ENCODE measurements at regions not wholly inside any gene's neighbourhood (a gene's known extent, or its start where the extent isn't known, plus 50 kb on each side); places are given as distances from the start of the nearest gene placed in this dataset.

- Mint-ChIP-seq H3K27ac (no peak overlapping the region), H3K9me3 (no peaks in the 10 kb centered on the region), H3K27me3 (peaks cover 16 to 20% of the 10 kb centered on the region in 2 donors), H3K36me3 (no peaks in the 10 kb centered on the region), H3K4me1 (ENCODE audit: low read depth in 2 of 2) (no peaks in the 10 kb centered on the region), H3K4me3 (no peak overlapping the region)
- DNase-seq (ENCODE audit: low spot score), result no peak
- ATAC-seq, result no peak
Measured at GRCh38 chr6:167492100-167492449, 167.2 kb downstream of the TTLL2 start.

DNA sequence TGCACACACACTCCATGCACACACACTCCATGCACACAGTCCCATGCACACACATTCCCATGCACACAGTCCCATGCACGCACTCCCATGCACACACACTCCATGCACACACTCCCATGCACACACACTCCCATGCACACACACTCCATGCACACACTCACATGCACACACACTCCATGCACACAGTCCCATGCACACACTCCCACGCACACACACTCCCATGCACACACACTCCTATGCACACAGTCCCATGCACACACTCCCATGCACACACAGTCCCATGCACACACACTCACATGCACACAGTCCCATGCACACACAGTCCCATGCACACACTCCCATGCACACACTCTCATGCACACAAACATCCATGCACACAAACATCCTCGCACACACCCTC is 168.4 kb downstream of the TTLL2 start:
- H3K27ac Mint-ChIP-seq, result no peak overlapping the region
- H3K27me3 Mint-ChIP-seq, result peaks cover 9 to 10% of the 10 kb centered on the region in 2 donors
- no peaks in the 10 kb centered on the region for H3K36me3 Mint-ChIP-seq
- H3K9me3 Mint-ChIP-seq, result no peaks in the 10 kb centered on the region
- ATAC-seq, result no peak
- no peak for DNase-seq (ENCODE audit: low spot score)
- no peak overlapping the region for H3K4me3 Mint-ChIP-seq
- no peaks in the 10 kb centered on the region for H3K4me1 Mint-ChIP-seq (ENCODE audit: low read depth in 2 of 2)

GRCh38 chr6:167493976-167494697 is 169.3 kb downstream of the TTLL2 start:
- Mint-ChIP-seq H3K4me1 (ENCODE audit: low read depth in 2 of 2) (no peaks in the 10 kb centered on the region), H3K27me3 (peaks cover 7 to 9% of the 10 kb centered on the region in 2 donors), H3K36me3 (no peaks in the 10 kb centered on the region)

GRCh38 chr6:167494698-167495435 is 170.0 kb downstream of the TTLL2 start:
- H3K9me3 Mint-ChIP-seq, result no peaks in the 10 kb centered on the region
- H3K36me3 Mint-ChIP-seq, result no peaks in the 10 kb centered on the region
- no peak overlapping the region for H3K27ac Mint-ChIP-seq
- H3K27me3 Mint-ChIP-seq, result peaks cover 6 to 7% of the 10 kb centered on the region in 2 donors
- no peak for DNase-seq (ENCODE audit: low spot score)
- ATAC-seq, result peak in 1 of 2 donors; percentile 13
- H3K4me3 Mint-ChIP-seq, result no peak overlapping the region
- no peaks in the 10 kb centered on the region for H3K4me1 Mint-ChIP-seq (ENCODE audit: low read depth in 2 of 2)

More at GRCh38 chr6:167493976-167494697, 169.3 kb downstream of the TTLL2 start:
- DNase-seq (ENCODE audit: low spot score) (no peak), ATAC-seq (no peak)
- no peak overlapping the region for H3K4me3 Mint-ChIP-seq
- H3K9me3 Mint-ChIP-seq, result no peaks in the 10 kb centered on the region
- H3K27ac Mint-ChIP-seq, result no peak overlapping the region

DNA sequence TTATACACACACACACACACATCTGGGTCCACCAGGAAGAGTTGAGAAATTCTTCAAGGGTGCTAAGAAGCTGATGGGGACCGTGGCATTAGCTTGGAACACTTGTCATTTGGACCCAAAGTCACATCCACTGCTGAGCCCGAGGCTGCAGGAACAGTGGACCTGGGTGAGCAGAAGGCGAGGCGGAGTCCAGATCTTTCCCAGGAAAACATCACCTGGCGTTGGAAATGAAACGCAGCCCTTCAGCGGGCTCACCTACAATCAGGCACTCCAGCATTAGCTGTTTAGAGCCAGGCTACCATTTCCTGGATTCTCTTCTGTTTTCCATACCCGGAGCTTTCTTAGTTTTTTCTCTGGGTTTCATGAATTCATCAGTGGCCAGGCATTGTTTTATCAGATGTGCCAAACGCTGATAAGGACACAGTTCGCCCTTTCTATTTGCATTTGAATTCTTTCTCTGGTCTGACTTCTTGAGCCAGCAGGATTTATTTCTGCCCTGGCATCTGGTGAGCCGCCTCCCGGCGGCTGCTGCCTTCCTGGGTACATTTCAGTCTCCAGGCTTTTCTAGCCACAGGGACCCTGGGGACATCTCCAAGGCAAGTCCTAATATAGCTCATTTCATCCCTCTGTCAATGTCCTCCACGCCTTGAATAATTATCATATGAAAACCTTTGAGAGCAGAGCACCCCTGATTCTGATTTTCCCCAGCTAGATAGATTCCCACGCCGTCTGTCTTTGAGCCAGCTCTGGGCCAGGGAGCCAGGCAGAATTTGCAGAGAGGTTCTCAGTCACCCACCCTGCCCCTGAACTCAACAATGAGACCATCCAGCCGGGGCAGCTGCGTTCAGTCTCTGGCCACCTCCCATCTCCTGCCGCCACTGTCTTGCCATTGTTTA is 170.9 kb downstream of the TTLL2 start:
- Mint-ChIP-seq H3K27ac (no peak overlapping the region), H3K36me3 (no peaks in the 10 kb centered on the region), H3K4me3 (no peak overlapping the region), H3K9me3 (no peaks in the 10 kb centered on the region), H3K27me3 (peaks cover 6 to 7% of the 10 kb centered on the region in 2 donors), H3K4me1 (ENCODE audit: low read depth in 2 of 2) (no peaks in the 10 kb centered on the region)
- ATAC-seq (no peak), DNase-seq (ENCODE audit: low spot score) (no peak)

DNA sequence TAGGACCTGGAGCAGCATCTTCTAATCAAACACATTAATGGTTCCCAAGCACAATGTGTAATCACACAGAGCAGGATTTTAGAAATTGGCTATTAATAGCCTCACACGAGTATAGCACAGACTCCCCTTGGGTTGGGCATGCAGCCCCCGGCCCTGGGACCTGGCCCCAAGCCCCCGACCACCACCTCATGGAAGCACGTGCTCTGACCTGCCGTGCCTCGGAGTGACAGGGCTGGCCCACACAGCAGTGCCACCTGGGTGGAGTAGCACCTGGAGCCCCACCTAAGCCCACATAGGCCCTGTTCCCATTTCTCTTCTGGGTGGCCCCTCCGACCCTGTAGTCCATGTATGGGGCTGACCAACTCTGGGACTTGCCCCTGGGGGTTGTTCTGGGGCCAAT is 171.8 kb downstream of the TTLL2 start:
- no peak overlapping the region for H3K4me3 Mint-ChIP-seq
- DNase-seq (ENCODE audit: low spot score) (no peak), ATAC-seq (no peak)
- no peaks in the 10 kb centered on the region for H3K4me1 Mint-ChIP-seq (ENCODE audit: low read depth in 2 of 2)
- no peaks in the 10 kb centered on the region for H3K36me3 Mint-ChIP-seq
- H3K27ac Mint-ChIP-seq, result no peak overlapping the region
- peaks cover 6 to 7% of the 10 kb centered on the region in 2 donors for H3K27me3 Mint-ChIP-seq
- H3K9me3 Mint-ChIP-seq, result no peaks in the 10 kb centered on the region

GRCh38 chr6:167497428-167498056 is 172.7 kb downstream of the TTLL2 start:
- Mint-ChIP-seq H3K4me3 (no peak overlapping the region), H3K9me3 (no peaks in the 10 kb centered on the region), H3K4me1 (ENCODE audit: low read depth in 2 of 2) (no peaks in the 10 kb centered on the region), H3K27me3 (peaks cover 6 to 7% of the 10 kb centered on the region in 2 donors), H3K36me3 (no peaks in the 10 kb centered on the region), H3K27ac (no peak overlapping the region)
- no peak for ATAC-seq
- no peak for DNase-seq (ENCODE audit: low spot score)

GRCh38 chr6:167499161-167499660 is 174.3 kb downstream of the TTLL2 start:
- Mint-ChIP-seq H3K4me3 (no peak overlapping the region), H3K27ac (no peak overlapping the region), H3K27me3 (peaks cover 6 to 7% of the 10 kb centered on the region in 2 donors), H3K9me3 (no peaks in the 10 kb centered on the region), H3K4me1 (ENCODE audit: low read depth in 2 of 2) (no peaks in the 10 kb centered on the region), H3K36me3 (no peaks in the 10 kb centered on the region)
- DNase-seq (ENCODE audit: low spot score) (no peak), ATAC-seq (no peak)

DNA sequence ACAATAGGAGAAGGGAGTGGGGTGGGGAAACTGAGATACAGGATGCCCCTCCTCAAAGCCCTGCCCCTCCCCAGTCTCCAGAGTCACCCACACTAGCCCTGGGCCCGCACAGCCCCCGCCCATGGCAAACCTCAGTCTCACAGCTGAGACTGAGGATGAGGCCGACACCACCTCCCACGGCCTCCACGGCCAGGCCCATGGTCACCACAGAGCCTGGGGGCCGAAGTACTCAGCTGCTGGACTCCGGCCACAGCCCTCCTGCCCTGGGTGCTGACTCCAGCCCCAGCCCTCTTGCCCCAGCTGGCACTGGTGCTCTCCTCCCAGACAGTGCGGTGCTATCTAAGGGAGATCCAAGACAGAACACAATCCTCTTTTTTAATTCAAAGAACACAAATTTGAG is 176.1 kb downstream of the TTLL2 start:
- no peaks in the 10 kb centered on the region for H3K36me3 Mint-ChIP-seq
- H3K27ac Mint-ChIP-seq, result no peak overlapping the region
- ATAC-seq, result no peak
- no peak overlapping the region for H3K4me3 Mint-ChIP-seq
- no peaks in the 10 kb centered on the region for H3K9me3 Mint-ChIP-seq
- no peaks in the 10 kb centered on the region for H3K4me1 Mint-ChIP-seq (ENCODE audit: low read depth in 2 of 2)
- no peak for DNase-seq (ENCODE audit: low spot score)
- peaks cover 0 to 2% of the 10 kb centered on the region in 2 donors for H3K27me3 Mint-ChIP-seq

DNA sequence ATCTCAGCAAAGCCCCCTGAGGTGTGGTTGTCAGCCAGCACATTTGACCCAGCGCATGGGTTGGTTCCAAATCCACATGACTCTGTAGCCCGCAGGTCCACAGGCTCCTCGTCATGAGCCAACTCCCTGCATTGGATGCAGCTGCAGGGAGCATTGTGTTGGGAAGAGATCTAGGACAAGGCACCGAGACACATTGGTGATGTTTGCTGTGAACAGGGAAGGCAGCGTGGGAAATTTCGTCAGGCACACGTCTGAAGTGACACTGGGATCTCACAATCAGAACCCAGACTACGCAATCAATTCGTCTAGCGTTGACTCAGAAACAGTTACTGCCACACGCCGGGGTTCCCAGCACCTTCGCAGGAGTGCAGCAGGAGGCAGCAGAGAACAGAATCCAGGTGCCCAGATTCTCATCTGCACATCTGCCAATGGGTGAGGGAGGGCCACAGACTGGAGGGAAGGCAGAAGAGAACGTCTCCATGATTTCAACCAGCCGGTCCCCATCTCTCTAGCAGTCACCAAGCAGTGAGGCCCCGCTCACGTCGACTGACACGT is 177.0 kb downstream of the TTLL2 start:
- Mint-ChIP-seq H3K27ac (no peak overlapping the region), H3K36me3 (no peaks in the 10 kb centered on the region), H3K4me3 (no peak overlapping the region), H3K9me3 (no peaks in the 10 kb centered on the region), H3K4me1 (ENCODE audit: low read depth in 2 of 2) (no peaks in the 10 kb centered on the region), H3K27me3 (peaks cover 0 to 2% of the 10 kb centered on the region in 2 donors)
- DNase-seq (ENCODE audit: low spot score) (no peak), ATAC-seq (no peak)

GRCh38 chr6:167502471-167502870 is 177.6 kb downstream of the TTLL2 start:
- peaks cover 0 to 2% of the 10 kb centered on the region in 2 donors for H3K27me3 Mint-ChIP-seq
- DNase-seq (ENCODE audit: low spot score) (no peak), ATAC-seq (no peak)
- H3K36me3 Mint-ChIP-seq, result no peaks in the 10 kb centered on the region
- no peaks in the 10 kb centered on the region for H3K4me1 Mint-ChIP-seq (ENCODE audit: low read depth in 2 of 2)
- no peak overlapping the region for H3K27ac Mint-ChIP-seq
- no peaks in the 10 kb centered on the region for H3K9me3 Mint-ChIP-seq
- no peak overlapping the region for H3K4me3 Mint-ChIP-seq

DNA sequence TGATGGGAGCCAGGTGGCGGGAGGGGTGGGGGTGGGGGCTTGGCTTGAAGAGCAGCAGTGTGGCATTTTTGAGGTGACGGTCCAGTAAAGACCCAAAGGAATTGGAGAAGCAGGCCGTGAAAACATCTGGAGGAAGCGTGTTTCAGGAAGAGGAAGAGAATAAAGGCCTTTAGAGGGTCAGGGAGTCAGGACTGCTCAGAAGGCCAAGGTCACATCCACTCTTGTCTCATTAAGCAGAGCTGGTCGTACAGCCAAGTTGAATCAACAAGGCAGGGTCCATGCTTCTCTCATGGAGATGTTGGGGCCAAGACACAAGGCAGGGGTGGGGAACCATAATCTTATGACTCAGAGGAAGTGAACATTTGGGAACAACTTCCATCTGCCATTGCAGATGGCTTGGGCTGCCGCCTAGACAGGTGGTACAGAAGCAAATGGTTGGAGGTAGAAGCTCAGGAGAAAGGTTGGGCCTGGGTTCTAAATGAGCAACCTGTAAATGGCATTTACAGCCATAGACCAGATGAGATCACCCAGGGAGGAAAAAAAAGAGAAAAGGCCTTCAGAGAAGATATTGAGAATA is 179.6 kb downstream of the TTLL2 start:
- no peaks in the 10 kb centered on the region for H3K9me3 Mint-ChIP-seq
- H3K27ac Mint-ChIP-seq, result no peak overlapping the region
- ATAC-seq (no peak), DNase-seq (ENCODE audit: low spot score) (no peak)
- no peak overlapping the region for H3K4me3 Mint-ChIP-seq
- H3K36me3 Mint-ChIP-seq, result no peaks in the 10 kb centered on the region
- H3K4me1 Mint-ChIP-seq (ENCODE audit: low read depth in 2 of 2), result no peaks in the 10 kb centered on the region
- peaks cover 6% of the 10 kb centered on the region in 2 donors for H3K27me3 Mint-ChIP-seq

DNA sequence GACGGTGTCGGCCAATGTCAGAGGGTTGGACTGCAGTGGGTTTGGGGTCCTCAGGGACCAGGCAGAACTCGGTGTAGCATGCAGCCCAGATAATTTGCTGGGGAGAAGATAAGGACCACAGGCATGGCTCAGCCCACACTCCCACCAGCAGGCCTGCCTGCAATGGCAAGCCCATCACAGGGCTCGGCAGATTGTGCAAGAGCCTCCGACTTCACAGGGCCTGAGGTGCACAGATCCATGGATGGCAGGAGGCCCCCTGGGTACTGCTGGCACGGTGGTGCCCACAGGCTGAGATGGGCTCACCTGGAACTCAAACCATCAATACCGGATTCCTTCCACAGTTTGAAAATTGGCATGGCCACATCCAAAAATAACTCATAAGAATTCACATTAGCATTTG is 180.3 kb downstream of the TTLL2 start:
- no peaks in the 10 kb centered on the region for H3K36me3 Mint-ChIP-seq
- peaks cover 6% of the 10 kb centered on the region in 2 donors for H3K27me3 Mint-ChIP-seq
- H3K9me3 Mint-ChIP-seq, result no peaks in the 10 kb centered on the region
- ATAC-seq (no peak), DNase-seq (ENCODE audit: low spot score) (no peak)
- no peak overlapping the region for H3K4me3 Mint-ChIP-seq
- H3K27ac Mint-ChIP-seq, result no peak overlapping the region
- H3K4me1 Mint-ChIP-seq (ENCODE audit: low read depth in 2 of 2), result no peaks in the 10 kb centered on the region

All from natural killer cell treated with Interleukin-12 subunit alpha and Interleukin-12 subunit beta and Interleukin-15 and Interleukin-18, amount 100 ng/mL, for 72 hours (primary cell).